Left lobe of liver (tissue), 2 donors: ENCODE measurements at regions not wholly inside any gene's neighbourhood (a gene's known extent, or its start where the extent isn't known, plus 50 kb on each side); places are given as distances from the start of the nearest gene placed in this dataset.

Experiments
- ATAC-seq: fragments of 200-7000 bp; cut with Tn5 transposase; one replicate; pipeline ENCODE4 v1.9.1; 2020; ENCODE audit warnings: mild to moderate bottlenecking, moderate library complexity
- DNase-seq: peaks from one replicate; pipeline ENCODE4 v3.0.0-alpha.2; 2020; ENCODE audit warnings: low spot score
- donor health status: DM: no; HTN: no; CAD: no; lungs with moderate emphysema.
- donor health status: DM: no; HTN: yes; CAD: no.

DNA sequence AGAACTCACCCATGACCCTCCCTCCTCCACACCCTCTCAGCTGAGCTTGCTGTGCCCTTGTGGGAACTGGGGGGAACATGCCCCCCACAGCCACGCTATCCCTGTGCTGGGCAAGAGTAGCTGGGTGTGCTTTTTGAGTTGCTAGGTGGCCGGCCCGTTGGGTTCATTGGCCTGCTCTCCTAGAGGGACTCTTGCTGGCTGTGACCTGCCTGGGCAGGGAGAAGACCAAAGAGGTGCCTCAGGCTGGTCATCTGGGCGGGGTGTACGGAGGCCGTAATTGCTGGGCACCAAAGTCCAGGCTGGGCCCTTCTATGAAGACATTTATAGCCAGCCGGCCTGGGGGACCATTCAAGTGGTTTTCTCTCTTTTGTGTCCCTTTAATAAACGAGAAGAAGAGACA, 138.3 kb upstream of the ZBTB40 start:
- DNase-seq (peak; percentile 33), ATAC-seq (no peak)

DNA sequence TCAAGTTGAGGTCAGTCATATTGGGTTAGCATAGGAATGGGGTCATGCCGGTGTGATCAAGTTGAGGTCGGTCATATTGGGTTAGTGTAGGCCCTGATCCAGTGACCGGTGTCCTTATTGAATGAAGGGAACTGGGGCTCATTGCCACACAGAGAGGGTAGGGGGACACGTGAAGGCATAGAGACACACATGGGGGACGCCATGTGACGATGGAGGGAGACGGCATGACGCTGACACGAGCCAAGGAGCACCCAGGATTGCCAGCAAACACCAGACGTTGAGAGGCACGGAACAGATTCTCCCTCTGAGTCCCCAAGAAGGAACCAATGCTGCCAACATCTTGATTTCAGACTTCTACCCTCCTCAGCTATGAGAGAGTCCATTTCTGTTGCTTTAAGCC, 136.9 kb upstream of the ZBTB40 start:
- DNase-seq: peak; percentile 3
- ATAC-seq: no peak

DNA sequence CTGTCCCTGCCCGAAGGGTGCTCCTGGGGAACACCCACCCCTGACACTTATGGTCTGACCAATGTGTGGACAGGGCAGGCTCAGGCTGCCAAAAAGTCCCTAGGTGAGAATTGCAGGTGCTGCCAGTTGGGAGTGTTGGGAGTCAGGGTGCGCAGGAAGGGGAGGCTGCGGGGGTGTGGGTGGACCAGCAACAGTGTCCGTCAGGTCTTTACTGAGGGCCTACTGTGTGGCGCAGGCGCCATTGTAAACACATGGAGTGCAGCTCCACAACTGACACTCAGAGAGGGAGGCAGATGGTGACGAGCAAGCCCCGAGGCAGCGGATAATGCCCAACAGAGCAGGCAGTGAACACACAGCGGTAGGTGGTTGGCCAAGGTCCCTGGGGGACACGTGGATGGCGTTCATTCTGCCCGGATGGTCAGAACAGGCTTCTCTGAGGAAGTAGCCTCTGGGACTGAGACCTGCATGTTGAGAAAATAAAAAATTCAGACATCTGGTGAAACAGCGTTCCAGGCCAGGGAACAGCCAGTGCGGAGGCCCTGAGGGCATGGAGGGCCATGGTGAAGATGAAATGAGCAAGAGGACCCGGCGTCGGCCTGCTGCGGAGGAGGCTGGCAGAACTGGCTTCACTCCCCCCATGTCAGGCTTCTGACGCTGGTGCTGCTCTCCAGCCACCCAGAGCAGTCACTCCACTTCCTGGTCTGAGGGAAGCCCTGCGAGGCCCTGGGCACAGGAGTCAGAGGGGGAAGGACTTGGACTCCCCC, 136.2 kb upstream of the ZBTB40 start:
- ATAC-seq: no peak
- DNase-seq: peak; percentile 41

DNA sequence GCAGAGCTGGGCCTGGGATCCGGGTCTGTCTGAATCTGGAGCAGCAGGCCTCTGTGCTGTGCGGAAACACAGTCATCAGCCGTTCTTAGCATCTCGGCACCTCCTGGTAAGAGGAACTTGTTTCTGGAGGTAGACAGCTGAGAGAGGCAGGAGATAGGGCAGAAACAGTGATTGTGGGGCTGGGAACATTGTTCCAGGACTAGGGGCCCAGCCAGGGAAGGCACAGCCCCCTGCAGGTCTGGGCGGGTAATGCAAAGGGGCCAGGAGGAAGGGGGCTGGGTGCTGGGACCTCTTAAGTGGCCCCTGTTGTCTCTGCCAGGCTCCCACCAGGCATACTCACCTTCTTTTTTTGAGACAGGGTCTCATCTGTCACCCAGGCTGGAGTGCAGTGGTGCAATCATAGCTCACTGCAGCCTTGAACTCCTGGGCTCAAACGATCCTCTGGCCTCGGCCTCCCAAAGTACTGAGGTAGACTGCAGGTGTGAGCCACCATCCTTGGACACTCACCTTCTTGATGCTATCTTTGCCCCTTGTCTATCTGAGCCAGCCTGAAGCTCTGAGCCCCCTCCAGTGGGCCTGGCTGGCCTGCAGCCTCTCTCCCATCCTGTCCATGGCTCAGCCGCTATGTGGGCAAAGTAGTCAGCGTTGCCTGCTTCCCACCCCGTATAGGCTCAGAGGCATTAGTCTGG, 134.3 kb upstream of the ZBTB40 start:
- ATAC-seq (no peak), DNase-seq (peak; percentile 24)

DNA sequence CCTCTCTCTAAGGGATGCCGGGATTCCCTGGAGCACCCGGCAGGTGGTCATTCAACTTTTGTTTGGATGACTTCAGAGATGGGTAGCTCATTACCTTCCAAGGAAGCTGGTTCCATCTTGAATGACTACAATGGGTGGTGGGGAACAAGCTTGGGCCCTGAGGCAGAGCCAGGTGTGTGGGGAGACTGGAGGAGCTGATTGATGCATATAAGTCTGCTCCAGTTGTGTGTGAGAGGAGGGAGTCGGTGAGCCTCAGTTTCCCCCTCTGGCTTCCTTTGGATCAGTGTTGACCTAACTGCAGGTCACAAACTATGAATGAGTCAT, 133.8 kb upstream of the ZBTB40 start:
- ATAC-seq: no peak
- peak; percentile 37 for DNase-seq

DNA sequence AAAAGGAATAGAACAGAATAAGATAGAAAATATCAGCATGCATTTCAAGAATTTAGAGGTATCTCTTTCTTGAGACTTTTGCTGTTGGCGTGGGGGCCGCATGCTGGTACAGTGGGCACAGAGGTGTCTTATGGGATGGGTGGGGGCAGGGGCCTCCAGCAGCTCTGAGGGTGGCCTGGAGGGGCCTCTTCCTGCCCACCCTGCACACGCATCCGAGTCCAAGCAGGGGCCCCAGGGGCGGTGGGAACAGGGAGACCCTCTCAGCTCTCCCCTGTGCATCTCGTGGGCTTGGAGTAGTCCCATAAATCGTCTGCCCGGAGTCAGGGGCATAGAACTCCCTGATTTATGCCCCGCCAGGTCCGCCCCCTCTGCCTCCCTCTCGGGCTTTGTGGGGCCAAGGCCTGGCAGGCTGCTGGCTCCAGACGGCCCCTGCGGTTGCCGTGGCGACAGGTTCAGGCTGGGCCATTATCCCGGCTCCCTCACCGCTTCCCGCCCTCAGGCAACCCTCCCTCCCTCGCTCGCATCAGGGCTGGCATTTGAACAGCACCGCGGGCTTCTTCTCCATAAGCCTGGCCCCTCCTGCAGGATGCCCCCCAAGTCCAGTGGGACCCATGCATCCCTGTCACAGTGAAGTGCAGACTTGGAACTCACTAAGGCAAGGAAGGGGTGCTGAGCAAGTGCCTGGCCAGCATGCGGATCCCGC, 133.2 kb upstream of the ZBTB40 start:
- ATAC-seq: no peak
- peak; percentile 34 for DNase-seq

DNA sequence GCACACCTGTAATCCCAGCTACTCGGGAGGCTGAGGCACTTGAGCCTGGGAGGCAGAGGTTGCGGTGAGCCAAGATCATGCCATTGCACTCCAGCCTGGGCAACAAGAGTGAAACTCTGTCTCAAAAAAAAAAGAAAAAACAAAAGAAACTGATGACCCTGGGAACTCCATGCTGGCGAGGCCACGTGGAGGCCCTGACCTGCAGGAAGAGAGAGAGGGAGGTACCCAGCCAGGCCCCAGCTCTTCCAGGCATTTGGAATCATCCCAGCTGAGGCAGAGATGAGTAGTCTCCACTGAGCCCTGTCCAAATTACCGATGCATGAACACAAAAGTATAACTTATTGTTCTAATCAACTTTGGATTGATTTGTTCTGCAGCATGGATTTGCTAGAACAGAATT, 132.0 kb upstream of the ZBTB40 start:
- ATAC-seq: no peak
- DNase-seq: peak; percentile 7

DNA sequence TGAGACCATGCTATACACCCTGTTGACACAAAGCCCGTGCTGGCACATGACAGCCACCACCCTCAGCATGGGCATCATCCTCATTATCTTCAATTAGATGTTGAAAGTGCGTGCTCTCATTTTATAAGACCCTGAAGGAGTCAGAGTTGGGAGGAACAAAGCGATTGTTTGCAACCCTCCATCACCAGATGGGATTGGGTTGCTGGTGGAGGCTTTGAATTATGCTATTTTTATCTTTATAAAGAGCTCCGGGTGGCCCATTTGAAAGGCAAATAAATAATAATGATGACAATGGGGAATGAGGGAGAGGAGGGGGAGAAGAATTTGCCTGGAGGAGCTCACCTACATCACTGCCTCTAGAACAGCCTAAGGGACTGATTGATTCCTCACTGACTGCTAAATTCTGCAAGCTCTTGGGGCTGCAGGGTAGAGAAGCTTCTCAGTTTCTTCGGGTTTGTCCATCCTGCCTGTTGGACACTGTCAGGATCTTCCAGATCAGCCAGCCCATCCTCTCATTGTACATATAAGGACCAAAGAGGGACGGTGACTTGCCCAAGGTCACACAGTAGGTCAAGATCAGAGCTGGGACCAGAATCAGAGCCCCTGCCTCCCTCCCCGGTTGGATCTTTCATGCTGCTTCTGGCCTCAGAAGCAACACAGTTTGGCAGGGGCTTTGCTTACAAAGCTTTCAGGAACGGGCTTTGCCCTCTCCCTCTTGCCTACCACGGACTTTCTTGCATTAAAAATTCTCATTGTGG, 130.9 kb upstream of the ZBTB40 start:
- ATAC-seq (no peak), DNase-seq (peak; percentile 16)

DNA sequence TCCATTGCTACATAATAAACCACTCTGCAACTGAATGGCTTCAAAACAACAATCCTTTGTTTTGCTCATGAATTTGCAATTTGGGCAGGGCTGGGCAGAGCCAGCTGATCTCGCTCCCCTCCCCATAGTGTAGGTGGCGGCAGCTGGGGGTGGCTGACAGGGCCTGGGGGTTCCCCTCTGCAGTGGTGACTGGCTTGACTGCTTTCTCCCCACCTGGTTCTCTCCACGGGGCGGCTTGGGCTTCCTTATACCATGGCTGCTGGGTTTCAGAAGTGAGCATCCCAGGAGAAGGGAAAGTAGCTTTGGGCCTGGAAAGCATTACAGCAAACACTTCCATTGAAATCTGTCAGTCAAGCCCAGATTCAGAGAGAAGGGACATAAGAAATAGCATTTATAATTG, 129.7 kb upstream of the ZBTB40 start:
- DNase-seq: peak; percentile 26
- no peak for ATAC-seq

DNA sequence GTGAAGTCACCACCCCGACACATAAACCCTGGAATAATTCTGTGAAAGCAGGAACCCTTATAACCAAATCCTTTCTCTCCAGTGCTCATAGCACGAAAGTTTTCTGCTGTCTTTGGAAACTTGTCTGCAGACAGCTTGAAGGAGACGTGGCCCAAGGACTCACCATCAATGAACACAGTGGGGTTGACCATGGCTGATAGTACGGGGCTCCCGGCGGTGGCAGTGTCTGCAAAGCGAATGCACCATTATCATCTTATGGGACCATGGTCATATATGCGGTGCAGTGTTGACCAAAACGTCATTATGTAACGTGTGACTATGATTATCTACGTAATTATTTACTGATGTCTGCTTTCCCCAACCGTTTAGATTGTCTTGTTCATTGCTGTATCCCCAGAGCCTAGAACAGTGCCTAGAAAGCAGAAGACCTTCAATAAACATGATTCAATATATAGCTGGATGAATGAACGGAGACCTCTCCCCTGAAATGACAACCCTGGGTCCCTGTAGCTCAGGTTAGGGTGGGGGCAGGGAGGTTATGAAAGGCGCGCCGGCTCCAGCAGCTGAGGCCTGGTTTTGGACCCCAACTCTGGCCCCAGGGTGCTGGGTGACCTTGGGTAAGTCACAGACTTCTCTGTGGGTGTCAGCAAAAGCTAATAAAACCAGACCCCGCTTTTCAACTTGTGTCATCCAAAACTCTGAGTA, 128.4 kb upstream of the ZBTB40 start:
- DNase-seq: peak; percentile 10
- ATAC-seq: no peak

DNA sequence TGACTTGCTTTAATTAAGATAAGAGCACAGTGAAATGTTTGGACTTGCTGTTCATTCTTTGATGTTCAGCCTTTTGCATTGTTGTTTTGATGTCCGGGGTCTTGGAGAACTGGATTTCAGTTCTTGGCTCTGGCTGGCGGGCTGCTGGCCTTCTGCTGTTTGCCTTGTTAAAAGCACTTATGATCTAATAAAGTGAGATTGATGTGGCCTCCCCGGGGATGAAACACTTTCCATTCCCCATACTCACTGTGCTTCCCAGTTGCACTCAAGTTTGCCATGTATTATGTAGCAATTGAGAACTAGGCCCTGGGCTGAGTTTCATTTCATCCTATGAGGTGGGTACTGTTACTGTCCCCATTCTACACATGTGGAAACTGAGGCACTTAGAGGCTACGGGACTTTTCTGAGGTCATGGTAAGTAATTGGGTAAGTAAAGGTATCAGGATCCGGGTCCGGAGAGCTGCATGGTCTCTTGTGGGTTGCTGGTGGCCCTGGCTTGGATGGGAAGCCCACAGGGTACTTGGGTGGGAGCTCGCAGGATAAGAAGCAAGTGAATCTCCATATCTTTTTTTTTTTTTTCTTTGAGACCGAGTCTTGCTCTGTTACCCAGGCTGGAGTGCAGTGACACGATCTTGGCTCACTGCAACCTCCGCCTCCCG, 127.7 kb upstream of the ZBTB40 start:
- ATAC-seq: no peak
- peak; percentile 18 for DNase-seq

DNA sequence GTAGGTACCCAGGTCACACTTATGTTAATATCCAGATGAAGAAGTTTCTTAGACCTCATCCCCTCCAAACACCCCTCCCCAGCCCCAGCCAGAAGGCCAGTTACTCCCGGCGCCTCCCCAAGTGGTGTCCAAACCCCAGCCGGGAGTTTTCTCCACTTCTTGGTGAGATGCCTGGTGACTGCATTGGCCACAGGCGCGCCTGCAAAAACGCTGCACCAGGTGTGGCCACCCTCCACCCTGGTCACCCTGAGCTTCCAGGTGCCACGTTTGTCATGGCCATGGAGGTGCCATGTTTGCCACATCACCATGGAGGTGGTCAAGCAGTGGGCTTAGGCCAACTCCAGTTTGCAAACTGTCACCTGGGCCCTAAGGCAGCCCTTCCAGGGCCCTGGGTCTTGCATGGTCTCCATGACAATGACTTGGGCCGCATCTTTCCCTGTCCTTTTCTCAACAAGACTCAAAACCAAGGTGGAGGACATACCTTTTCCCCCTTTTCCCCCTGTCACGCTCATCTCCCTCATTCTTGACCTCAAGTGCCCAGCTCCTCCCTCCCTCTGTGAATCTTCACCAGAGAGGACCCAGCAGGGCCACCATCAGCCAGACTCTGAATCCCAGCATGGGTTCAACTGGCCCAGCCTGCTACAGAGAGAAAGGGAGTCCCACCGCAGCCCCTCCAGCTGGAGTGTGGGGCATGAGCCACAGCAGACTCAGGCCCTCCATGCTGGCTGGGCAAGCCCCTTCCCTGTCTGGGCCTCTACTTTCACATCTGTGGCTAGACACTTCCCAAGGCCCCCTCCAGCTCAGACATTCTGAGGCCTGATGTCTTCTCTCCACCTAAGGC, 125.9 kb upstream of the ZBTB40 start:
- ATAC-seq (no peak), DNase-seq (peak; percentile 32)

DNA sequence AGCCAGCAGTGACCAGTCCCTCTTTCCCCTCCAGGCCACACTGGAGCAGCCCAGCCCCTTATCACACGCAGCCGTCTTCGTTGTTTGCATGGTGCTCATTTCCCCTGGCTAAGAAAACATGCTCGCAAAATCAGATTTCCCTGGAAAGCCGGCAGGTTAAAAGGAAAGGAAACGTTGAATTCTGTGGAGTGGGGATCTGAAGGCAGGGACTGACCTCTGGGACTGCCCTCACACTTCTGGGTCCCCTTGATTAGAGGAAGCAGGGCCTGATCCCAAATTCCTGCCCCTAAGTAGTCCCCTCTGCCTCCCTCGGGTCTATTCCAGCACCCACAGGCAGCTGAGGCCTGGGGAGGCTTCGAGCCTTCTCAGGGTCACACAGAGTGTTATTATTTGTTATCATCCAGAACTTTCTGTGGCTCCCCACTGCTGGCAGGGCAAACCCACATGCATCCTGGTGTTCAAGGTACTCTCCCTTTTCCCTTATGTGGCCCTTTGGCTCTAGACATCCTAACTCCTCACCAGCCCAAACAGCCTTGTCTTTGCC, 125.2 kb upstream of the ZBTB40 start:
- ATAC-seq (no peak), DNase-seq (peak; percentile 27)

DNA sequence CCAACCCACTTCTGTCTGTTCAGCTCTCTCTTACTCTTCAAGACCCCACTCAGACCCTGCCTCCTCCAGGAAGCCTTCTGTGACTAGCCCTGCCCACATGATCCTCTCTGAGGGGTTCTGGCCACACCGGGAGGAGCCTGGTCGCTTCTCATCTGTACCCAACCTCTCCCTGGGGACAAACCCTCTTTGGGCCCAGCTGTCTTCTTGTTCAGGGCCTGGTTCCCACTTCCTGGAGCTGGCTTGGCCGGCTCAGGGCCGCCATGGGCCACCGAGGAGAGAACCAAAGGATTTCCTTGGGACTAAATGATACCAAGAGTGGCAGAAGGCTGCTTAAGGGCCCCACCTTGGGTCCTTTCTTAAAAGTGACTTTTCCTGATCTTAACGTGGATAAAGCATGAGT, 124.7 kb upstream of the ZBTB40 start:
- DNase-seq (peak; percentile 34), ATAC-seq (no peak)

DNA sequence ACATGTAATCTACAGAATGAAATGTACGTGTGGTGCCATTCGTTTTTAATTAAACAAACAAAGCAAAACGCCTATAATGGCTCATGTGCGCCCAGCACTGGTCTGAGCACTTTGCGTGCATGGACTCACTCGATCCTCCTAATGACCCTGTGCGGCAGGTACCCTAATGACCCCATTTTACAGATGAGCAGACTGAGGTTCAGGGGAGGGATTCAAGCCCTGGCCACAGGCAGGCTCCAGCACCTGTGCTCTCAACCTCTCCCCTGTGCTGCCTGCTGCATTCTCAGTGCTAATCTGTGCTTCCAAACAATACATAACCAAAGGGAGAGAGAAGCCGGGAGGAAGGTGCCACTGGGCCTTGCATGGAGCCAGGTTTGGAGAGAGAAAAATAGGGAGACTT, 124.2 kb upstream of the ZBTB40 start:
- peak; percentile 11 for DNase-seq
- no peak for ATAC-seq

DNA sequence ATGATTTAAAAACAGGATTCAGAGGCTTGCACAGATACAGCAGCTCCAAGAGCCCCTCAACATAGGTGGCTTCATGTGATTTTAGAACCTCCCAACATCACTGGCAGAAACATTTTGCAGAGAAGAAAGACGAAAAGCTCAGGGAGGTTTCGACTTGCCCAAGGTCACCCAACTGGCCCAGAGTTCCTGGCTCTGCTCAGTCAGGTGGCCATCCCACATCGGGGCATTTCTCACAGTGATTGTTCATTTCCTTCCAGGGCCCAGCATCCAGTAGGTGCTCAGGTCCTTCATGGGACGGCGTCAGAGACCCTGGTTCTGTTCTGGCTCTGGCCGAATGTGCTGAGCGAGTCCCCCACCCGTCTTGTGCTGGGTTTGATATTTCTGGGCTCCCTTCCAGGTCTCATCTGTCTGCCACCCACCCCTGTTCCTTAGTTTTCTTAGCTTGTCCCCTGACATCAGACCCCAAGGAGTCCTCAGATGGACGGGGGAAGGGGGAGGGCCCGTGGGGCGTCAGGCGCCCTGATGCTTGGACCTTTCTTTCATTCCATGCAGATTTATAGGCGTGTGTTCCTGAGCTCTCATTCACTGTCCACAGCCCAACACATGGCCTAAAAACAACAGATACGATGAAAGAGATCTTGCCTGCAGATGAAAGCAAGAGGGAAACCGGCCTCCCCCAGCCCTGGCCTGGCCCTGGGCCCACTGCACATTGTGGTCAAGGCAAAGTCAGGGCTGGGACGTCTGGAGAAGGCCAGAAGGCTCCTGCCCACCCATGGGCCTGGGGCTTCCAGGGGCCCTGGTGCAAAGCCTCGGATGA, 123.1 kb upstream of the ZBTB40 start:
- ATAC-seq (no peak), DNase-seq (peak; percentile 32)

DNA sequence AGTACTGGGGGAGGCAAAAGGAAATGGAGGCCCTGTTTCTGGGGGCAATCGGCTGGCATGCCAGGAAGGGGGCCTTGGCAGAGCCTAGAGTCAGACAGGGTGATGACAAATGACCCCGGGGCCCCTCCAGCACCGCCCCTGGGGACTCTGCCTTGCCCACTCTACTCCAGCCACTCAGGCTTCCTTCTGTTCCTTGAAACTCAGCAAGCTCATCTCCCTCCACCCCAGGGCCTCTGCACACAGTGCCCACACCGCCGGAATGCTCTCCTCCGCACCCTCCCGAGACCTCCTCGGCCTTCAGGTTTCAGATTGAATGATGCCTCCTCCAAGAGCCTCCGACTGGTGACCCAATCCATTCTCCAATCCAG, 122.5 kb upstream of the ZBTB40 start:
- ATAC-seq (no peak), DNase-seq (peak; percentile 33)

DNA sequence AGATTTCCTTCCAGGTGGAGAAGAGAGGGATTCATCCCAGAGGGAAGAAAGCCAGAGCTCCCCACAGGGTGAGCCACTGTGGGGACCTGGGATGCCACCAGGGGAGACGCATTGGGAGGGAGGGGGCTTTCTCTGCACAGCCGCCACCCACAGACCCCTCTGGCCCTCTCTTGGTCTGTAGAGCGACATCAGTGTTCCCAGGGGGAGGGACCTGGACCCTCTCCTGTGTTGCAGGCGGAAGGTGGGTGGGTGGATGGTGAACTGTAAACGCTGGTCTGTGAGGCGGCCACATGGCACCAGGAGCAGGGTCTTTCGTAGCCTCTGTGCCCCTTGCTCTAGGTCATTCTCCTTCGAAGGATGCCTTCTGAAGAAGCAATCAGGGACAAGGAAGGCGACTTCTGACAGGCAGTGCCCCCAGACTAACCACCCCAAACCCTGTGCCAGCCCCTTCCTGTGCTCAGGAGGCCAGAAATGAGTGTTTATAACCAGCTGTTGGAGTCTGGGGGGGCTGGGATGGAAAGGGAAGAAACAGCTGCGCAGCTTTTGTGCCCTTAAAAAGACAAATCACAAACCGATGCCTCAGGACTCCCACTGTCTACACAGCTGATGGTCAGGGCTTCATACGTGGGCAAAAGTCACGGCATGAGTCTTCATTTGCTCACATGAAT, 121.4 kb upstream of the ZBTB40 start:
- ATAC-seq (no peak), DNase-seq (no peak)
